Naive thymus-derived CD8-positive, alpha-beta T cell (primary cell): ENCODE measurements at regions not wholly inside any gene's neighbourhood (a gene's known extent, or its start where the extent isn't known, plus 50 kb on each side); places are given as distances from the start of the nearest gene placed in this dataset.

Source experiments
- ATAC-seq, 2 donors: fragments of 150-1000 bp; cut with Tn5 transposase in 1 of 2; sonication (Bioruptor Pico), chemical (Tn5 transposase) in 1 of 2; 1 replicate in 1 of 2; 2 replicates in 1 of 2; pipeline ENCODE4 v1.10.0; 2021; ENCODE audit warnings: mild to moderate bottlenecking in 2 of 2, moderate library complexity in 2 of 2
- POLR2A ChIA-PET: fragments of 350-600 bp; sonication (Branson Sonifier 250); formaldehyde crosslinking; loops from one replicate; lab custom pipeline; 2021; ENCODE audit warnings: antibody characterized with exemption; lab: Charles Lee
- DNase-seq, 10 donors: peaks; one replicate each; pipeline versions ENCODE4 v3.0.0 to v3.0.0-alpha.2; 2020 to 2022
- H3K27ac Mint-ChIP-seq, 10 donors: one replicate each; pipeline ENCODE4 v1.8.0; 2020 to 2022; ENCODE audit warnings: mild to moderate bottlenecking in 10 of 10, mixed read lengths in 10 of 10, moderate library complexity in 4 of 10, inconsistent platforms in 1 of 10
- H3K27me3 Mint-ChIP-seq, 5 donors: one replicate each; pipeline ENCODE4 v1.8.0; 2021 to 2022; ENCODE audit warnings: mixed read lengths in 5 of 5
- H3K36me3 Mint-ChIP-seq, 3 donors: one replicate each; pipeline ENCODE4 v1.8.0; 2020 to 2022; ENCODE audit warnings: mixed read lengths in 3 of 3, mild to moderate bottlenecking in 2 of 3, inconsistent platforms in 1 of 3
- H3K4me1 Mint-ChIP-seq, 4 donors: one replicate each; pipeline ENCODE4 v1.8.0; 2021 to 2022; ENCODE audit warnings: mixed read lengths in 4 of 4
- H3K4me3 Mint-ChIP-seq, 10 donors: one replicate each; pipeline ENCODE4 v1.8.0; 2020 to 2022; ENCODE audit warnings: mild to moderate bottlenecking in 10 of 10, mixed read lengths in 10 of 10, moderate library complexity in 6 of 10, inconsistent platforms in 1 of 10
- H3K9me3 Mint-ChIP-seq, 9 donors: one replicate each; pipeline ENCODE4 v1.8.0; 2020 to 2022; ENCODE audit warnings: mixed read lengths in 9 of 9, mild to moderate bottlenecking in 3 of 9, inconsistent platforms in 1 of 9, moderate library complexity in 1 of 9

GRCh38 chr4:43089730-43090129 is 197.2 kb downstream of the GRXCR1 start:
- POLR2A ChIA-PET, result no interaction called here
- H3K9me3 Mint-ChIP-seq, result peaks cover 0 to 3% (median 0%) of the 10 kb centered on the region in 9 donors
- peaks cover 0 to 2% (median 0%) of the 10 kb centered on the region in 5 donors for H3K27me3 Mint-ChIP-seq
- ATAC-seq (no peak), DNase-seq (no peak)
- no peak overlapping the region for H3K27ac Mint-ChIP-seq
- no peak overlapping the region for H3K4me3 Mint-ChIP-seq
- H3K4me1 Mint-ChIP-seq, result no peaks in the 10 kb centered on the region
- no peaks in the 10 kb centered on the region for H3K36me3 Mint-ChIP-seq

- POLR2A ChIA-PET, result no interaction called here
- no peak overlapping the region for H3K4me3 Mint-ChIP-seq
- no peaks in the 10 kb centered on the region for H3K4me1 Mint-ChIP-seq
- no peaks in the 10 kb centered on the region for H3K36me3 Mint-ChIP-seq
- H3K27ac Mint-ChIP-seq, result no peak overlapping the region
- no peak for ATAC-seq
- no peak for DNase-seq
- H3K27me3 Mint-ChIP-seq, result no peaks in the 10 kb centered on the region
- H3K9me3 Mint-ChIP-seq, result peaks cover 0 to 2% (median 0%) of the 10 kb centered on the region in 9 donors
Measured at GRCh38 chr4:43103048-43103447, 210.5 kb downstream of the GRXCR1 start.

DNA sequence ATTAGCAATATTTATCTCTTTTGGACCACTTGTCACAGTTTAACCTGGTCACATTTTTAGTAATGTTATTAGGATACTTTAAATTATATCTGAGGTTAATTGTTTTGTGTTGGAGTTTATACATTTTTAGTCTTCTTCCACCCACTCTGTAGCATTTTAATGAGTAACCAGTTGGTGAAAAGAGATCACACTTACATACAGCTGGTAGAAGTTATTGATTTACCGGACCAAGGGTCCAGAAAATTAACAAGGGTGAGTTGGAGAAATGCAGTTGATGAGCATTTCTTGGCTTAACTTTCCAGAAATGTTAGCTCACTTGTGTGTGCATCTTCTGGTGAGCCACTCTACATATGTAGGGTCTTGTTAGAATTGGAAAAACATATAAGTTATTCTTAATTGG is 219.6 kb downstream of the GRXCR1 start:
- Mint-ChIP-seq H3K4me1 (no peaks in the 10 kb centered on the region), H3K27me3 (peaks cover 0 to 5% (median 0%) of the 10 kb centered on the region in 5 donors), H3K36me3 (no peaks in the 10 kb centered on the region), H3K27ac (no peak overlapping the region), H3K9me3 (peaks cover 0 to 25% (median 1%) of the 10 kb centered on the region in 9 donors), H3K4me3 (no peak overlapping the region)
- ATAC-seq (no peak), DNase-seq (no peak)
- POLR2A ChIA-PET, result no interaction called here

DNA sequence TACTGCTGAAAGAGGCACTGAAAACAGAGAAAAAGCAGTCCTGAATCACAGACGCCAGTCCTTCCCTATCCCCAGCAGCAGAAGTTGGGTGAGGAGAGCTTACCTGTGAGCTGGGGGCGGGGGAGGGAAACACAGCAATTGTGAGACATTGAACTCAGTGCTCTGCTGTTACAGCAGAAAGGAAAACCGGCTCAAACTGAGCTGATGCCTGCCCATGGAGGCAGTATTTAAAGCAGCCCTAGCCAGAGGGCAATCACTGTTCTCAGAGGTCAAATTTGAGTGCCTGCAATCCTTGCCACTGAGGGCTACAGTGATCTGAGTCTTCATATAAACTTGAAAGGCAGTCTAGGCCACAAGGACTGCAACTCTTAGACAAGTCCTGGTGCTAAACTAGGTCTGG is 220.7 kb downstream of the GRXCR1 start:
- peaks cover 0 to 25% (median 1%) of the 10 kb centered on the region in 9 donors for H3K9me3 Mint-ChIP-seq
- no peak overlapping the region for H3K27ac Mint-ChIP-seq
- POLR2A ChIA-PET, result no interaction called here
- ATAC-seq, result no peak
- no peaks in the 10 kb centered on the region for H3K4me1 Mint-ChIP-seq
- no peak overlapping the region for H3K4me3 Mint-ChIP-seq
- no peaks in the 10 kb centered on the region for H3K36me3 Mint-ChIP-seq
- H3K27me3 Mint-ChIP-seq, result peaks cover 0 to 5% (median 0%) of the 10 kb centered on the region in 5 donors
- no peak for DNase-seq

DNA sequence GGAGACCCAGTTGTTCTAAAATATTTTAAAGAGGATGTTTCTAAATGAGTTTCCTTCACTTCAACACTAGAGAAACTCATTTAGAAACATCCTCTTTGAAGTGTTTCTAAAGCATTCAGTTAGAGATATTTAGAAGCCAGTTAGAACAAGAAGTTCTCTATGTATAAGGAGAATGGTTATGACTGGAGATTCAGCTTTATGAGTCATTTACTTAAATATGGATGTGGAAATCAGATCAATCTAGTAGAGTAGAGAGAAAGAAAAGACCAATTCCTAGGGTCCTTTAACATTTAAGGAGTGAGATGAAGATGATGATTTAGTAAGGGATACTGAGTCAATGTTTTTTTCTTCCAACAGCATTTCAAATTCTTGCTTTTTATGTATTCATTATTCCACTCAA is 234.1 kb downstream of the GRXCR1 start:
- POLR2A ChIA-PET, result no interaction called here
- Mint-ChIP-seq H3K4me3 (no peak overlapping the region), H3K9me3 (peaks cover 0 to 2% (median 0%) of the 10 kb centered on the region in 9 donors), H3K4me1 (peaks cover 0 to 5% (median 0%) of the 10 kb centered on the region in 4 donors), H3K27me3 (no peaks in the 10 kb centered on the region), H3K27ac (no peak overlapping the region), H3K36me3 (no peaks in the 10 kb centered on the region)
- ATAC-seq, result no peak
- DNase-seq, result no peak

DNA sequence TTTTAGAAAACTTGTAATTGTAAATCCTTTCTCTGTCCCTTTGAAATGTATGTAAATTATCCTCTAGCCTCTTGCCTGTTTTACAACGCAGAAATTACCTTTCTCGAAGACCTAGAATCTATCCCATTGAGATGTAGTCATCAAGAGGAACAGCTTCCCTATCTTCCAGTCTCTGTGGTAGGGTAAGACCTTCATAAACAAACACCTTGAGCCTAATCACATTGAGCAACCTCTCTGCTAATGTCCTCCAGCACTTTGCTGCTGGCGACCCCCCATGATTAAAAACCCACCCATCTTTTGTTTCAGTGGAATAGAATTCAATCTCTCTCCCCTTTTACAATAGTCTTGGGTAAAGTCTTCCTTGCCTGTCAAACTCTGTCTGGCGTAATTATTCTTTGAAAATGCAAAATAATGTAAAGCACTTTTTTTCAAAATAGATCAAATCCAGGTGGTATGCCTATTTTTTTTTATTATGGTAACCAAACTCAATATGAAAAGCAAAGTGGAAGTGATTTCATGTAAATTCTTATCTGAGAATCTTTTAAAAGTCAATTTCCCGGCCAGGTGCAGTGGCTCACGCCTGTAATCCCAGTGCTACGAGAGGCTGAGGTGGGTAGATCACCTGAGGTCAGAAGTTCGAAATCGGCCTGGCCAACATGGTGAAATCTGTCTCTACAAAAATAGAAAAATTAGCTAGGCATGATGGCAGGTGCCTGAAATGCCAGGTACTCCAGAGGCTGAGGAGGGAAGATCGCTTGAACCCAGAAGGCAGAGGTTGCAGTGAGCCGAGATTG is 237.9 kb downstream of the GRXCR1 start:
- POLR2A ChIA-PET, result no interaction called here
- no peak for ATAC-seq

GRCh38 chr4:43132010-43132582 is 239.6 kb downstream of the GRXCR1 start:
- POLR2A ChIA-PET, result no interaction called here
- Mint-ChIP-seq H3K27ac (no peak overlapping the region), H3K4me1 (peaks cover 0 to 10% (median 0%) of the 10 kb centered on the region in 4 donors), H3K9me3 (peaks cover 0 to 2% (median 0%) of the 10 kb centered on the region in 9 donors), H3K27me3 (no peaks in the 10 kb centered on the region), H3K36me3 (no peaks in the 10 kb centered on the region), H3K4me3 (no peak overlapping the region)
- ATAC-seq (no peak), DNase-seq (peak in 2 of 10 donors; percentile 4 to 15)

More for the DNA sequence above, 237.9 kb downstream of the GRXCR1 start:
- Mint-ChIP-seq H3K9me3 (peaks cover 0 to 2% (median 0%) of the 10 kb centered on the region in 9 donors), H3K27ac (no peak overlapping the region), H3K4me1 (peaks cover 0 to 10% (median 0%) of the 10 kb centered on the region in 4 donors), H3K4me3 (no peak overlapping the region), H3K27me3 (no peaks in the 10 kb centered on the region), H3K36me3 (no peaks in the 10 kb centered on the region)
- no peak for DNase-seq

- Mint-ChIP-seq H3K4me1 (peaks cover 0 to 10% (median 0%) of the 10 kb centered on the region in 4 donors), H3K9me3 (peaks cover 0 to 12% (median 0%) of the 10 kb centered on the region in 9 donors), H3K4me3 (no peak overlapping the region), H3K36me3 (no peaks in the 10 kb centered on the region), H3K27me3 (no peaks in the 10 kb centered on the region), H3K27ac (no peak overlapping the region)
- POLR2A ChIA-PET, result no interaction called here
- ATAC-seq, result no peak
- no peak for DNase-seq
Measured at GRCh38 chr4:43133566-43133965, 241.1 kb downstream of the GRXCR1 start.

DNA sequence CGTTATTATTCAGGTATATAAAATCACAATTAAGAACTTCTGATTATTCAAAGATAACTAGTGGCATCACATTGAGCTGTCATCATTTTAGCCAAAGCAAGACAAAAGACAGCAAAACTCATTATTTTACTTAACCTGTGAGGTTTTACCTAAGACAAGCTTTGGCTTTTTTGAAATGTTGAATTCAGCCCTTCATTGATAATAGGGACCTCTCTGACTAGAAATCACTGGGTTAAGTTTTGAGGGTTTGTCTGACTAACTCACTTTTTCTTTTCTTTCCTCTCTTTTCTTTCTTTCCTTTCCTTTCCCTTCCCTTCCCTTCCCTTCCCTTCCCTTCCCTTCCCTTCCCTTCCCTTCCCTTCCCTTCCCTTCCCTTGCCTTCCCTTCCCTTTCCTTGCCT is 244.2 kb downstream of the GRXCR1 start:
- no peak for DNase-seq
- POLR2A ChIA-PET, result no interaction called here

GRCh38 chr4:43146198-43146597 is 253.7 kb downstream of the GRXCR1 start:
- no peaks in the 10 kb centered on the region for H3K27me3 Mint-ChIP-seq
- DNase-seq (no peak), ATAC-seq (no peak)
- H3K4me3 Mint-ChIP-seq, result no peak overlapping the region
- H3K27ac Mint-ChIP-seq, result no peak overlapping the region
- peaks cover 0 to 20% (median 3%) of the 10 kb centered on the region in 9 donors for H3K9me3 Mint-ChIP-seq
- no peaks in the 10 kb centered on the region for H3K4me1 Mint-ChIP-seq
- POLR2A ChIA-PET, result no interaction called here
- H3K36me3 Mint-ChIP-seq, result no peaks in the 10 kb centered on the region

More for the DNA sequence above, 244.2 kb downstream of the GRXCR1 start:
- ATAC-seq, result no peak
- H3K4me3 Mint-ChIP-seq, result no peak overlapping the region
- peaks cover 0 to 3% (median 0%) of the 10 kb centered on the region in 4 donors for H3K4me1 Mint-ChIP-seq
- peaks cover 0 to 30% (median 4%) of the 10 kb centered on the region in 9 donors for H3K9me3 Mint-ChIP-seq
- H3K27ac Mint-ChIP-seq, result no peak overlapping the region
- H3K36me3 Mint-ChIP-seq, result no peaks in the 10 kb centered on the region
- no peaks in the 10 kb centered on the region for H3K27me3 Mint-ChIP-seq

- Mint-ChIP-seq H3K27ac (no peak overlapping the region), H3K4me3 (no peak overlapping the region), H3K27me3 (no peaks in the 10 kb centered on the region), H3K4me1 (no peaks in the 10 kb centered on the region), H3K9me3 (peaks cover 0 to 20% (median 7%) of the 10 kb centered on the region in 9 donors), H3K36me3 (no peaks in the 10 kb centered on the region)
- no peak for ATAC-seq
- POLR2A ChIA-PET, result no interaction called here
- DNase-seq, result no peak
Measured at GRCh38 chr4:43148481-43148880, 256.0 kb downstream of the GRXCR1 start.

GRCh38 chr4:43163101-43163792 is 270.7 kb downstream of the GRXCR1 start:
- ATAC-seq, result no peak
- DNase-seq, result no peak
- POLR2A ChIA-PET, result no interaction called here

DNA sequence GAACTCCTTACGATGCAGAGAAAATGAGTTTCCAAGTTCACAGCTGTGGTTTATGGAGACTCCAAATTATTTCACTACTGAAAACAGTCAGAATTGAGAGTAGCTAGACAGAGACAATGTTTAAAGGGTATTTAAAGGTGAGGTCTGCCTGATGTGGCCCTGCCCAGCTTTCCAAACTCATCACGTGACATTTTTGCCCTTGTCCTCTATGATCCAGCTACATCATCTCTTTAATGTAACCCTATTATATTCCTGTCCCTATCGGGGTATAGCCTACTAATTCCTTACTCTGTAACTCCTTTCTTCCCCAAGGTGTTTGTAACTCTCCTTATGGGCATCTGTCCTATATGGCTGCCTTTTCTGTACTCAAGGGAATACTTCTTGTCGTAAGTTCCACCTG is 297.2 kb downstream of the GRXCR1 start:
- ATAC-seq, result no peak
- Mint-ChIP-seq H3K36me3 (no peaks in the 10 kb centered on the region), H3K27ac (no peak overlapping the region), H3K4me3 (no peak overlapping the region), H3K4me1 (no peaks in the 10 kb centered on the region), H3K27me3 (no peaks in the 10 kb centered on the region), H3K9me3 (peaks cover 0 to 7% (median 0%) of the 10 kb centered on the region in 9 donors)
- no peak for DNase-seq
- POLR2A ChIA-PET, result no interaction called here

More at GRCh38 chr4:43163101-43163792, 270.7 kb downstream of the GRXCR1 start:
- Mint-ChIP-seq H3K9me3 (peaks cover 0 to 6% (median 2%) of the 10 kb centered on the region in 9 donors), H3K36me3 (no peaks in the 10 kb centered on the region), H3K27ac (no peak overlapping the region), H3K27me3 (peaks cover 0 to 3% (median 0%) of the 10 kb centered on the region in 5 donors), H3K4me3 (no peak overlapping the region), H3K4me1 (no peaks in the 10 kb centered on the region)
